ENCODE measurements at regions not wholly inside any gene's neighbourhood (a gene's known extent, or its start where the extent isn't known, plus 50 kb on each side); places are given as distances from the start of the nearest gene placed in this dataset.

DNA sequence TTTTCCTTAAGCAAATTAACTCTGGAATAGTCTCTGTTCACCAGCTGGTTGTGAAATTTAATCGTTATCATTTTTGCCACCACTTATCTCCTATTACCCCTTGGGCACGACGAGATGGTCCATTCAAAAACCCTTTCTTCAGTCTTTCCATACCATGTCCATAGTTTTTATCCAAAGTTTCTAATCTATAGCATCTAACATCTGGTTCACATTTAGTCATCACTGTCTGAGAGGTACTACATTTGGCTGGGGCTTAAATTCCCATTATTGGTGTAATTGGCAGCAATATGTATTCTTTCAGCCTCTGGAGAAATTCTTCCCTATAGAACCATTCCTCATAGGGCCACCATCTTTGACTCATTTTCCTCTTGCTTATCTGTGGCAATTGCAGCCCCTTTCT lies 163.5 kb downstream of the CCER1 start:
- TF ChIP-seq POLR2A (IDR thresholded peaks at IDR 0.05) (no peak), POLR2AphosphoS5 (IDR thresholded peaks at IDR 0.05) (no peak)
- TF ChIP-seq, protein P1, sequence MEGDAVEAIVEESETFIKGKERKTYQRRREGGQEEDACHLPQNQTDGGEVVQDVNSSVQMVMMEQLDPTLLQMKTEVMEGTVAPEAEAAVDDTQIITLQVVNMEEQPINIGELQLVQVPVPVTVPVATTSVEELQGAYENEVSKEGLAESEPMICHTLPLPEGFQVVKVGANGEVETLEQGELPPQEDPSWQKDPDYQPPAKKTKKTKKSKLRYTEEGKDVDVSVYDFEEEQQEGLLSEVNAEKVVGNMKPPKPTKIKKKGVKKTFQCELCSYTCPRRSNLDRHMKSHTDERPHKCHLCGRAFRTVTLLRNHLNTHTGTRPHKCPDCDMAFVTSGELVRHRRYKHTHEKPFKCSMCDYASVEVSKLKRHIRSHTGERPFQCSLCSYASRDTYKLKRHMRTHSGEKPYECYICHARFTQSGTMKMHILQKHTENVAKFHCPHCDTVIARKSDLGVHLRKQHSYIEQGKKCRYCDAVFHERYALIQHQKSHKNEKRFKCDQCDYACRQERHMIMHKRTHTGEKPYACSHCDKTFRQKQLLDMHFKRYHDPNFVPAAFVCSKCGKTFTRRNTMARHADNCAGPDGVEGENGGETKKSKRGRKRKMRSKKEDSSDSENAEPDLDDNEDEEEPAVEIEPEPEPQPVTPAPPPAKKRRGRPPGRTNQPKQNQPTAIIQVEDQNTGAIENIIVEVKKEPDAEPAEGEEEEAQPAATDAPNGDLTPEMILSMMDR (IDR thresholded peaks at IDR 0.05): no peak

Measured in transverse colon (tissue), 4 donors.